HCT116 (cell line): ENCODE measurements at regions not wholly inside any gene's neighbourhood (a gene's known extent, or its start where the extent isn't known, plus 50 kb on each side); places are given as distances from the start of the nearest gene placed in this dataset.

ENCODE experiments used
- ATAC-seq: fragments of 200-7000 bp; cut with Tn5 transposase; 2 replicates; pipeline ENCODE4 v1.9.1; 2020; ENCODE audit warnings: mild to moderate bottlenecking, moderate library complexity
- BruUV-seq: library from RNA; stranded (reverse); fragments of 400-500 nt; replicated peaks from 2 replicates; lab custom pipeline; 2021; lab: Mats Ljungman, UMichigan
- CTCF ChIA-PET: fragments of 300-600 bp; sonication (Branson Sonifier 250); formaldehyde crosslinking; loops from one replicate; lab custom pipeline; 2021; ENCODE audit warnings: antibody characterized with exemption; lab: Charles Lee
- POLR2A ChIA-PET: fragments of 300-600, 350-600 bp; sonication (Branson Sonifier 250); formaldehyde crosslinking; loops from one replicate; lab custom pipeline; 2021; ENCODE audit warnings: antibody characterized with exemption; lab: Charles Lee
- RAD21 ChIA-PET, 2 experiments: fragments of 300-600 bp; sonication (Branson Sonifier 250); formaldehyde crosslinking; loops; one replicate each; lab custom pipeline; 2023; ENCODE audit warnings: low total read pairs in 2 of 2; ENCODE audit not compliant: uncharacterized antibody in 2 of 2, unreplicated experiment in 2 of 2, low non-redundant PET in 1 of 2; lab: Charles Lee
- DNase-seq: peaks from one replicate; pipeline ENCODE4 v3.0.0-alpha.2; 2010; ENCODE audit warnings: low read depth, low spot score
- H2AFZ ChIP-seq: fragments of 200-600 bp; shearing (Covaris generic), sonication (generic); 2 replicates; pipeline ENCODE4 v1.6.1; 2017; ENCODE audit warnings: low read depth, mixed run types, mixed read lengths, antibody characterized with exemption, low read length; ENCODE audit not compliant: poor library complexity, severe bottlenecking
- H3K27ac ChIP-seq: 2 replicates; pipeline ENCODE4 v1.5.1; 2012; ENCODE audit warnings: low read depth, low read length
- H3K27me3 ChIP-seq: fragments of 200-600 bp; sonication (generic); 2 replicates; pipeline ENCODE4 v1.6.1; 2016; ENCODE audit warnings: mixed run types, low read length, mixed read lengths; ENCODE audit not compliant: insufficient read depth
- H3K36me3 ChIP-seq, 2 experiments: fragments of 200-500 bp in 1 of 2; fragments of 200-600 bp in 1 of 2; sonication (Bioruptor generic) in 1 of 2; sonication (generic) in 1 of 2; 2 replicates each; pipeline versions ENCODE4 v1.5.1 to v1.6.1; 2014 to 2016; ENCODE audit warnings: low read length in 2 of 2, inconsistent platforms in 1 of 2, mixed read lengths in 1 of 2, mixed run types in 1 of 2; ENCODE audit not compliant: insufficient read depth in 2 of 2, control insufficient read depth in 1 of 2
- H3K4me1 ChIP-seq, 2 experiments: fragments of 200-600 bp in 1 of 2; sonication (generic) in 1 of 2; 2 replicates each; pipeline versions ENCODE4 v1.5.1 to v1.6.1; 2012 to 2017; ENCODE audit warnings: low read length in 2 of 2, inconsistent platforms in 1 of 2, mild to moderate bottlenecking in 1 of 2, mixed read lengths in 1 of 2, mixed run types in 1 of 2, moderate library complexity in 1 of 2; ENCODE audit not compliant: insufficient read depth in 2 of 2, control insufficient read depth in 1 of 2
- H3K4me2 ChIP-seq: fragments of 200-600 bp; sonication (generic); 2 replicates; pipeline ENCODE4 v1.6.1; 2017; ENCODE audit warnings: mixed run types, low read length, mixed read lengths
- H3K4me3 ChIP-seq, 2 experiments: fragments of 200-600 bp in 1 of 2; sonication (generic) in 1 of 2; replicated peaks in 1 of 2; 2 replicates each; pipeline ENCODE4 v1.5.1; 2011 to 2016; ENCODE audit warnings: low read length in 2 of 2, control low read depth in 1 of 2, low read depth in 1 of 2, mild to moderate bottlenecking in 1 of 2, mixed read lengths in 1 of 2, mixed run types in 1 of 2
- H3K79me2 ChIP-seq: fragments of 200-600 bp; sonication (generic); 2 replicates; pipeline ENCODE4 v1.6.1; 2017; ENCODE audit warnings: mild to moderate bottlenecking, mixed run types, low read length, moderate library complexity, mixed read lengths; ENCODE audit not compliant: insufficient read depth
- H3K9ac ChIP-seq: fragments of 200-600 bp; sonication (generic); 2 replicates; pipeline ENCODE4 v1.6.1; 2016; ENCODE audit warnings: low read length, mixed read lengths
- H3K9me2 ChIP-seq: fragments of 200-600 bp; sonication (generic), shearing (Covaris generic); 2 replicates; pipeline ENCODE4 v1.6.1; 2017; ENCODE audit warnings: mixed run types, mild to moderate bottlenecking, moderate library complexity; ENCODE audit not compliant: insufficient read depth
- H3K9me3 ChIP-seq, 2 experiments: fragments of 200-500 bp in 1 of 2; fragments of 200-600 bp in 1 of 2; sonication (Bioruptor generic) in 1 of 2; sonication (generic) in 1 of 2; 2 replicates each; pipeline ENCODE4 v1.6.1; 2014 to 2017; ENCODE audit warnings: low read length in 2 of 2, mixed read lengths in 2 of 2, inconsistent platforms in 1 of 2, low read depth in 1 of 2, mild to moderate bottlenecking in 1 of 2, mixed run types in 1 of 2, moderate library complexity in 1 of 2; ENCODE audit not compliant: control insufficient read depth in 1 of 2, insufficient read depth in 1 of 2
- H4K20me1 ChIP-seq: fragments of 200-600 bp; sonication (generic), shearing (Covaris generic); 2 replicates; pipeline ENCODE4 v1.6.1; 2017; ENCODE audit warnings: mixed run types, mild to moderate bottlenecking, moderate library complexity; ENCODE audit not compliant: insufficient read depth
- CBX3 ChIP-seq: IDR thresholded peaks from 2 replicates; pipeline ENCODE4 v1.6.1; 2012; ENCODE audit warnings: low read depth
- CEBPB ChIP-seq: IDR thresholded peaks from 2 replicates; pipeline ENCODE4 v1.6.1; 2012; ENCODE audit warnings: low read depth
- CTCF ChIP-seq, 3 experiments: fragments of 200-600 bp in 1 of 3; sonication (generic) in 1 of 3; IDR thresholded peaks in 2 of 3; conservative IDR thresholded peaks in 1 of 3; 2 replicates each; pipeline ENCODE4 v1.5.1; 2012 to 2017; ENCODE audit warnings: low read depth in 2 of 3, low read length in 2 of 3, antibody characterized with exemption in 1 of 3, borderline replicate concordance in 1 of 3, control low read depth in 1 of 3, mild to moderate bottlenecking in 1 of 3, mixed read lengths in 1 of 3, mixed run types in 1 of 3, moderate library complexity in 1 of 3; ENCODE audit not compliant: insufficient read depth in 1 of 3
- EGR1 ChIP-seq: IDR thresholded peaks from 2 replicates; pipeline ENCODE4 v1.6.1; 2012; ENCODE audit warnings: low read depth
- EZH2 ChIP-seq: fragments of 200-600 bp; sonication (generic); IDR thresholded peaks from 2 replicates; pipeline ENCODE4 v1.6.1; 2017; ENCODE audit warnings: antibody characterized with exemption, mixed run types
- JUND ChIP-seq: IDR thresholded peaks from 2 replicates; pipeline ENCODE4 v1.6.1; 2012
- POLR2A ChIP-seq: IDR thresholded peaks from 2 replicates; pipeline ENCODE4 v1.7.0; 2011; ENCODE audit warnings: borderline replicate concordance; ENCODE audit not compliant: insufficient read depth, insufficient read length; ENCODE audit errors: extremely low read depth
- POLR2AphosphoS5 ChIP-seq: IDR thresholded peaks from 2 replicates; pipeline ENCODE4 v1.6.1; 2011; ENCODE audit warnings: mild to moderate bottlenecking, low read depth, low read length, moderate library complexity
- SIN3A ChIP-seq: IDR thresholded peaks from 2 replicates; pipeline ENCODE4 v1.6.1; 2012; ENCODE audit warnings: low read depth
- SP1 ChIP-seq: IDR thresholded peaks from 2 replicates; pipeline ENCODE4 v1.6.1; 2012; ENCODE audit warnings: low read depth
- SRF ChIP-seq: IDR thresholded peaks from 2 replicates; pipeline ENCODE4 v1.6.1; 2012; ENCODE audit warnings: low read depth
- TCF7L2 ChIP-seq: IDR thresholded peaks from 2 replicates; pipeline ENCODE4 v1.7.0; 2011; ENCODE audit warnings: borderline replicate concordance, inconsistent platforms; ENCODE audit not compliant: insufficient read depth, insufficient read length; ENCODE audit errors: extremely low read depth
- YY1 ChIP-seq: IDR thresholded peaks from 2 replicates; pipeline ENCODE4 v1.6.1; 2011; ENCODE audit warnings: low read length, low read depth, moderate library complexity, mild to moderate bottlenecking; ENCODE audit not compliant: insufficient replicate concordance; ENCODE audit errors: extremely low read depth
- ZBTB33 ChIP-seq: IDR thresholded peaks from 2 replicates; pipeline ENCODE4 v1.6.1; 2011; ENCODE audit warnings: mild to moderate bottlenecking, low read length, moderate library complexity; ENCODE audit not compliant: insufficient replicate concordance; ENCODE audit errors: extremely low read depth
- ZFX ChIP-seq: fragments of 450-650 bp; IDR thresholded peaks from 2 replicates; pipeline ENCODE4 v1.6.1; 2017
- ZNF274 ChIP-seq: fragments of 200-500 bp; sonication (Bioruptor generic); IDR thresholded peaks from 2 replicates; pipeline ENCODE4 v1.6.1; 2014; ENCODE audit warnings: mild to moderate bottlenecking, low read depth, low read length, inconsistent platforms
- intact Hi-C: fragments of 100-400 bp; cut with micrococcal nuclease; formaldehyde crosslinking; loops from 2 replicates; pipeline ENCODE4 v1.10.0; 2022
- TF ChIP-seq, protein P1 (sequence below): IDR thresholded peaks from 2 replicates; pipeline ENCODE4 v1.6.1; 2012
- TF ChIP-seq, protein P2 (sequence below): IDR thresholded peaks from 2 replicates; pipeline ENCODE4 v1.6.1; 2012

- TF ChIP-seq ZNF274 (no peak), YY1 (no peak), POLR2A (no peak), POLR2AphosphoS5 (no peak), CEBPB (no peak), JUND (no peak), CTCF (IDR thresholded peaks at IDR 0.05 in 2 of 3, conservative IDR thresholded peaks at IDR 0.05 in 1 of 3; ENCODE audit: borderline replicate concordance in 1 of 3, insufficient read depth in 1 of 3, low read depth in 2 of 3, low read length in 2 of 3) (no peak), SP1 (no peak), SIN3A (no peak), ZBTB33 (no peak), EGR1 (no peak), EZH2 (no peak), SRF (no peak), ZFX (no peak), TCF7L2 (no peak), CBX3 (no peak)
- TF ChIP-seq, protein P1, sequence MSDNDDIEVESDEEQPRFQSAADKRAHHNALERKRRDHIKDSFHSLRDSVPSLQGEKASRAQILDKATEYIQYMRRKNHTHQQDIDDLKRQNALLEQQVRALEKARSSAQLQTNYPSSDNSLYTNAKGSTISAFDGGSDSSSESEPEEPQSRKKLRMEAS = no peak
- TF ChIP-seq, protein P2, sequence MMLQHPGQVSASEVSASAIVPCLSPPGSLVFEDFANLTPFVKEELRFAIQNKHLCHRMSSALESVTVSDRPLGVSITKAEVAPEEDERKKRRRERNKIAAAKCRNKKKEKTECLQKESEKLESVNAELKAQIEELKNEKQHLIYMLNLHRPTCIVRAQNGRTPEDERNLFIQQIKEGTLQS = no peak
- intact Hi-C loops = no loop called here
- Histone ChIP-seq H3K36me3 (no peaks in the 10 kb centered on the region), H3K4me1 (no peaks in the 10 kb centered on the region), H3K9ac (no peak overlapping the region), H3K79me2 (no peaks in the 10 kb centered on the region), H4K20me1 (no peaks in the 10 kb centered on the region), H3K9me2 (no peaks in the 10 kb centered on the region), H3K27me3 (peaks cover 19% of the 10 kb centered on the region), H3K27ac (no peak overlapping the region), H3K4me2 (no peak overlapping the region), H3K4me3 (no peak overlapping the region), H2AFZ (no peak overlapping the region), H3K9me3 (peaks cover 20 to 30% of the 10 kb centered on the region in 2 experiments)
- CTCF ChIA-PET = no interaction called here
- BruUV-seq = no TSS peak
- POLR2A ChIA-PET = no interaction called here
- DNase-seq (no peak), ATAC-seq (no peak)
- RAD21 ChIA-PET = no interaction called here
These were observed 102.3 kb upstream of the GOLGA6L6 start for GRCh38 chr15:20643829-20644425.
